ENCODE measurements at regions not wholly inside any gene's neighbourhood (a gene's known extent, or its start where the extent isn't known, plus 50 kb on each side); places are given as distances from the start of the nearest gene placed in this dataset.
"Not testable (repeated sequence)": the region's sequence is repeated elsewhere in the genome, so short reads cannot be mapped to it uniquely, and the experiment has no call there.

GRCh38 chr11:95412074-95412473, 181.1 kb upstream of the SESN3 start:
- in situ Hi-C loops (cut with MboI; ENCODE audit: low sequenced_read_pairs): no loop called here

- in situ Hi-C loops (cut with MboI; ENCODE audit: low sequenced_read_pairs): not testable (repeated sequence)
These were observed 179.7 kb upstream of the SESN3 start for GRCh38 chr11:95410707-95411106.

GRCh38 chr11:95406271-95406670, 175.3 kb upstream of the SESN3 start:
- in situ Hi-C loops (cut with MboI; ENCODE audit: low sequenced_read_pairs): no loop called here

GRCh38 chr11:95404370-95404769, 173.4 kb upstream of the SESN3 start:
- in situ Hi-C loops (cut with MboI; ENCODE audit: low sequenced_read_pairs): no loop called here

GRCh38 chr11:95398437-95399112, 167.6 kb upstream of the SESN3 start:
- in situ Hi-C loops (cut with MboI; ENCODE audit: low sequenced_read_pairs): no loop called here

GRCh38 chr11:95392644-95393043, 161.6 kb upstream of the SESN3 start:
- in situ Hi-C loops (cut with MboI; ENCODE audit: low sequenced_read_pairs): no loop called here

GRCh38 chr11:95389427-95389826, 158.4 kb upstream of the SESN3 start:
- in situ Hi-C loops (cut with MboI; ENCODE audit: low sequenced_read_pairs): no loop called here

- in situ Hi-C loops (cut with MboI; ENCODE audit: low sequenced_read_pairs): no loop called here
These were observed 157.1 kb upstream of the SESN3 start for GRCh38 chr11:95388086-95388485.

- in situ Hi-C loops (cut with MboI; ENCODE audit: low sequenced_read_pairs): no loop called here
These were observed 156.3 kb upstream of the SESN3 start for GRCh38 chr11:95387325-95387724.

- in situ Hi-C loops (cut with MboI; ENCODE audit: low sequenced_read_pairs): no loop called here
These were observed 154.6 kb upstream of the SESN3 start for GRCh38 chr11:95385577-95385976.

- in situ Hi-C loops (cut with MboI; ENCODE audit: low sequenced_read_pairs): no loop called here
These were observed 148.5 kb upstream of the SESN3 start for GRCh38 chr11:95379479-95379878.

- in situ Hi-C loops (cut with MboI; ENCODE audit: low sequenced_read_pairs): no loop called here
These were observed 147.8 kb upstream of the SESN3 start for GRCh38 chr11:95378789-95379188.

GRCh38 chr11:95378111-95378510, 147.1 kb upstream of the SESN3 start:
- in situ Hi-C loops (cut with MboI; ENCODE audit: low sequenced_read_pairs): no loop called here

GRCh38 chr11:95375886-95376285, 144.9 kb upstream of the SESN3 start:
- in situ Hi-C loops (cut with MboI; ENCODE audit: low sequenced_read_pairs): no loop called here

- in situ Hi-C loops (cut with MboI; ENCODE audit: low sequenced_read_pairs): no loop called here
These were observed 144.4 kb upstream of the SESN3 start for GRCh38 chr11:95375451-95375850.

GRCh38 chr11:95374105-95374504, 143.1 kb upstream of the SESN3 start:
- in situ Hi-C loops (cut with MboI; ENCODE audit: low sequenced_read_pairs): no loop called here

GRCh38 chr11:95373241-95373640, 142.2 kb upstream of the SESN3 start:
- in situ Hi-C loops (cut with MboI; ENCODE audit: low sequenced_read_pairs): no loop called here

- in situ Hi-C loops (cut with MboI; ENCODE audit: low sequenced_read_pairs): no loop called here
These were observed 141.2 kb upstream of the SESN3 start for GRCh38 chr11:95372097-95372656.

GRCh38 chr11:95371153-95371552, 140.2 kb upstream of the SESN3 start:
- in situ Hi-C loops (cut with MboI; ENCODE audit: low sequenced_read_pairs): no loop called here

GRCh38 chr11:95367726-95368125, 136.7 kb upstream of the SESN3 start:
- in situ Hi-C loops (cut with MboI; ENCODE audit: low sequenced_read_pairs): no loop called here

- in situ Hi-C loops (cut with MboI; ENCODE audit: low sequenced_read_pairs): no loop called here
These were observed 134.3 kb upstream of the SESN3 start for GRCh38 chr11:95365348-95365747.

- in situ Hi-C loops (cut with MboI; ENCODE audit: low sequenced_read_pairs): no loop called here
These were observed 133.6 kb upstream of the SESN3 start for GRCh38 chr11:95364324-95365295.
